Endothelial cell of umbilical vein (primary cell): ENCODE measurements at regions not wholly inside any gene's neighbourhood (a gene's known extent, or its start where the extent isn't known, plus 50 kb on each side); places are given as distances from the start of the nearest gene placed in this dataset.

ENCODE experiments used
- EZH2 ChIP-seq: IDR thresholded peaks from 2 replicates; pipeline ENCODE4 v1.6.1; 2012; ENCODE audit warnings: borderline replicate concordance, low read depth, mild to moderate bottlenecking, moderate library complexity, low read length, inconsistent platforms; ENCODE audit not compliant: severe bottlenecking
- GATA2 ChIP-seq: IDR thresholded peaks from 2 replicates; pipeline ENCODE4 v1.7.0; 2011; ENCODE audit warnings: low read depth, mild to moderate bottlenecking, moderate library complexity, mixed read lengths, low read length; ENCODE audit not compliant: insufficient read length, insufficient read depth
- JUN ChIP-seq: IDR thresholded peaks from 2 replicates; pipeline ENCODE4 v1.6.1; 2011; ENCODE audit warnings: borderline replicate concordance, low read depth; ENCODE audit not compliant: insufficient read length, insufficient read depth
- MYC ChIP-seq: IDR thresholded peaks from one replicate; pipeline ENCODE4 v1.6.1; 2011; ENCODE audit warnings: mild to moderate bottlenecking, low read depth, low read length
- POLR2A ChIP-seq: IDR thresholded peaks from 2 replicates; pipeline ENCODE4 v1.6.1; 2012; ENCODE audit warnings: low read depth, mild to moderate bottlenecking, control low read depth, low read length
- POLR2AphosphoS5 ChIP-seq: IDR thresholded peaks from 2 replicates; pipeline ENCODE4 v1.6.1; 2012; ENCODE audit warnings: low read depth, mild to moderate bottlenecking, control low read depth, low read length, moderate library complexity; ENCODE audit not compliant: insufficient read depth
- TF ChIP-seq, protein P1 (sequence below), 2 donors: IDR thresholded peaks; 1 replicate in 1 of 2; 2 replicates in 1 of 2; pipeline ENCODE4 v1.5.1; 2011; ENCODE audit warnings: low read length in 2 of 2, mild to moderate bottlenecking in 2 of 2, moderate library complexity in 2 of 2, control low read depth in 1 of 2, inconsistent platforms in 1 of 2, low read depth in 1 of 2; ENCODE audit not compliant: insufficient read depth in 1 of 2; ENCODE audit errors: extremely low read depth in 1 of 2
- TF ChIP-seq, protein P2 (sequence below): IDR thresholded peaks from 2 replicates; pipeline ENCODE4 v1.6.1; 2011; ENCODE audit not compliant: insufficient read depth, insufficient read length

DNA sequence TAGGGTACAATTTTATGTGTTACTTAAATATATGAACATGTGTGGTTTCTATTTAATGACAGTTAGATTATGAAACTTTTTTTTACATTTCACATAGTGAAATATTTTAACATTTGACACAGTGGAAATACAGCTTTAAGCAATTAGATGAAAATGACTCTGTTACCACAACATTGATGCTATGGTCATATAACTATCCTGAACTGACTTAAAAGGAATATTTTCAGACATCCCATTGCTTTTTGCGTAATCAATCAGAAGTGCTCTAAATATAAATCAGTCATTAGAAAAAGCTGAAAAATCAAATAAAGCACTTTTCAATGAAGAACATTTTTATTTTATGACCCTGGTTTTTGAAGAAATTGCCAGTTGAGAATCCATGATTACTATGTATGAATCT is 80.3 kb downstream of the UFM1 start:
- no peak for TF ChIP-seq JUN
- TF ChIP-seq, protein P1, sequence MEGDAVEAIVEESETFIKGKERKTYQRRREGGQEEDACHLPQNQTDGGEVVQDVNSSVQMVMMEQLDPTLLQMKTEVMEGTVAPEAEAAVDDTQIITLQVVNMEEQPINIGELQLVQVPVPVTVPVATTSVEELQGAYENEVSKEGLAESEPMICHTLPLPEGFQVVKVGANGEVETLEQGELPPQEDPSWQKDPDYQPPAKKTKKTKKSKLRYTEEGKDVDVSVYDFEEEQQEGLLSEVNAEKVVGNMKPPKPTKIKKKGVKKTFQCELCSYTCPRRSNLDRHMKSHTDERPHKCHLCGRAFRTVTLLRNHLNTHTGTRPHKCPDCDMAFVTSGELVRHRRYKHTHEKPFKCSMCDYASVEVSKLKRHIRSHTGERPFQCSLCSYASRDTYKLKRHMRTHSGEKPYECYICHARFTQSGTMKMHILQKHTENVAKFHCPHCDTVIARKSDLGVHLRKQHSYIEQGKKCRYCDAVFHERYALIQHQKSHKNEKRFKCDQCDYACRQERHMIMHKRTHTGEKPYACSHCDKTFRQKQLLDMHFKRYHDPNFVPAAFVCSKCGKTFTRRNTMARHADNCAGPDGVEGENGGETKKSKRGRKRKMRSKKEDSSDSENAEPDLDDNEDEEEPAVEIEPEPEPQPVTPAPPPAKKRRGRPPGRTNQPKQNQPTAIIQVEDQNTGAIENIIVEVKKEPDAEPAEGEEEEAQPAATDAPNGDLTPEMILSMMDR (IDR thresholded peaks at IDR 0.05; ENCODE audit: extremely low read depth in 1 of 2, insufficient read depth in 1 of 2, low read depth in 1 of 2, low read length in 2 of 2) = no peak
- TF ChIP-seq MYC = no peak
- no peak for TF ChIP-seq POLR2A
- TF ChIP-seq POLR2AphosphoS5 = no peak
- TF ChIP-seq EZH2 = no peak
- TF ChIP-seq, protein P2, sequence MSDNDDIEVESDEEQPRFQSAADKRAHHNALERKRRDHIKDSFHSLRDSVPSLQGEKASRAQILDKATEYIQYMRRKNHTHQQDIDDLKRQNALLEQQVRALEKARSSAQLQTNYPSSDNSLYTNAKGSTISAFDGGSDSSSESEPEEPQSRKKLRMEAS = no peak
- TF ChIP-seq GATA2 = no peak
